Mesenchymal stem cell (in vitro differentiated cells and primary cell): ENCODE measurements at regions not wholly inside any gene's neighbourhood (a gene's known extent, or its start where the extent isn't known, plus 50 kb on each side); places are given as distances from the start of the nearest gene placed in this dataset.

ENCODE experiments used
- DNase-seq: peaks from one replicate; pipeline ENCODE4 v3.0.0-alpha.2; 2013
- H2AFZ ChIP-seq: one replicate; pipeline ENCODE4 v1.6.1; 2013; ENCODE audit warnings: low read depth, mild to moderate bottlenecking, control low read depth, inconsistent platforms, low read length, moderate library complexity
- H2AK5ac ChIP-seq: 2 replicates; pipeline ENCODE4 v1.6.1; 2013; ENCODE audit warnings: low read length, moderate library complexity, mild to moderate bottlenecking, inconsistent platforms; ENCODE audit not compliant: severe bottlenecking
- H2BK120ac ChIP-seq: one replicate; pipeline ENCODE4 v1.6.1; 2013; ENCODE audit warnings: low read depth, mild to moderate bottlenecking, inconsistent platforms, low read length, moderate library complexity
- H2BK12ac ChIP-seq, 2 experiments: one replicate each; pipeline ENCODE4 v1.6.1; 2013; ENCODE audit warnings: inconsistent platforms in 2 of 2, low read length in 2 of 2, mild to moderate bottlenecking in 2 of 2, moderate library complexity in 2 of 2, control low read depth in 1 of 2
- H2BK15ac ChIP-seq: one replicate; pipeline ENCODE4 v1.6.1; 2013; ENCODE audit warnings: mild to moderate bottlenecking, low read depth, inconsistent platforms; ENCODE audit not compliant: poor library complexity, severe bottlenecking
- H2BK5ac ChIP-seq: 2 replicates; pipeline ENCODE4 v1.6.1; 2013; ENCODE audit warnings: low read depth, mild to moderate bottlenecking, low read length, control low read depth, inconsistent platforms; ENCODE audit not compliant: poor library complexity, severe bottlenecking
- H3K14ac ChIP-seq, 2 experiments: one replicate each; pipeline ENCODE4 v1.6.1; 2013; ENCODE audit warnings: inconsistent platforms in 2 of 2, low read length in 2 of 2, control low read depth in 1 of 2, mild to moderate bottlenecking in 1 of 2, moderate library complexity in 1 of 2
- H3K18ac ChIP-seq, 2 experiments: one replicate each; pipeline ENCODE4 v1.6.1; 2013; ENCODE audit warnings: inconsistent platforms in 2 of 2, low read length in 2 of 2, control low read depth in 1 of 2, low read depth in 1 of 2, mild to moderate bottlenecking in 1 of 2
- H3K23ac ChIP-seq, 2 experiments: one replicate each; pipeline ENCODE4 v1.6.1; 2013; ENCODE audit warnings: inconsistent platforms in 2 of 2, low read length in 2 of 2, mild to moderate bottlenecking in 2 of 2, moderate library complexity in 2 of 2, control low read depth in 1 of 2
- H3K27ac ChIP-seq: 2 replicates; pipeline ENCODE4 v1.5.1; 2013; ENCODE audit warnings: mild to moderate bottlenecking, moderate library complexity, low read length, control low read depth, inconsistent platforms; ENCODE audit not compliant: poor library complexity, severe bottlenecking
- H3K27me3 ChIP-seq, 2 experiments: 2 replicates each; pipeline versions ENCODE4 v1.6.1 to v1.7.0; 2013; ENCODE audit warnings: low read length in 2 of 2, mild to moderate bottlenecking in 2 of 2, moderate library complexity in 2 of 2, control low read depth in 1 of 2, inconsistent platforms in 1 of 2; ENCODE audit not compliant: control insufficient read depth in 1 of 2, insufficient read depth in 1 of 2
- H3K36me3 ChIP-seq, 2 experiments: 2 replicates each; pipeline versions ENCODE4 v1.6.1 to v1.7.0; 2013; ENCODE audit warnings: low read length in 2 of 2, control low read depth in 1 of 2, inconsistent platforms in 1 of 2, low read depth in 1 of 2, mild to moderate bottlenecking in 1 of 2; ENCODE audit not compliant: insufficient read depth in 2 of 2, control insufficient read depth in 1 of 2
- H3K4ac ChIP-seq, 2 experiments: one replicate each; pipeline ENCODE4 v1.6.1; 2013; ENCODE audit warnings: inconsistent platforms in 2 of 2, low read length in 2 of 2, mild to moderate bottlenecking in 2 of 2, moderate library complexity in 2 of 2, control low read depth in 1 of 2, low read depth in 1 of 2
- H3K4me1 ChIP-seq: 2 replicates; pipeline ENCODE4 v1.6.1; 2013; ENCODE audit warnings: low read depth, low read length, control low read depth; ENCODE audit not compliant: control insufficient read depth, insufficient read depth
- H3K4me2 ChIP-seq: 2 replicates; pipeline ENCODE4 v1.6.1; 2013; ENCODE audit warnings: low read length, mild to moderate bottlenecking, inconsistent platforms; ENCODE audit not compliant: poor library complexity, severe bottlenecking
- H3K4me3 ChIP-seq, 2 experiments: 2 replicates each; pipeline versions ENCODE4 v1.5.1 to v1.7.0; 2013; ENCODE audit warnings: low read length in 2 of 2, mild to moderate bottlenecking in 2 of 2, control low read depth in 1 of 2, low read depth in 1 of 2; ENCODE audit not compliant: insufficient read depth in 1 of 2
- H3K79me1 ChIP-seq: replicated peaks from 2 replicates; pipeline ENCODE4 v1.6.1; 2013; ENCODE audit warnings: mild to moderate bottlenecking, control low read depth, low read length, inconsistent platforms; ENCODE audit not compliant: poor library complexity, severe bottlenecking
- H3K9ac ChIP-seq: 2 replicates; pipeline ENCODE4 v1.7.0; 2013; ENCODE audit warnings: mild to moderate bottlenecking, low read length, moderate library complexity
- H3K9me3 ChIP-seq: 2 replicates; pipeline ENCODE4 v1.7.0; 2013; ENCODE audit warnings: mild to moderate bottlenecking, low read length; ENCODE audit not compliant: control insufficient read depth
- H4K8ac ChIP-seq: one replicate; pipeline ENCODE4 v1.6.1; 2013; ENCODE audit warnings: inconsistent platforms, mild to moderate bottlenecking, low read length, moderate library complexity
- H4K91ac ChIP-seq: one replicate; pipeline ENCODE4 v1.6.1; 2013; ENCODE audit warnings: mild to moderate bottlenecking, low read length, inconsistent platforms
- WGBS: methylation state at CpG from one replicate; pipeline ENCODE4 v1.1.7; 2013; ENCODE audit warnings: mixed read lengths; 5-methylcytosine and 5-hydroxymethylcytosine counted together

- peak overlapping the region in 1 of 2 experiments; percentile 83 for H2BK12ac ChIP-seq
- peak overlapping the region; percentile 71 for H2AK5ac ChIP-seq
- H3K4me3 ChIP-seq: no peak overlapping the region
- H3K9ac ChIP-seq: no peak overlapping the region
- H2AFZ ChIP-seq: no peak overlapping the region
- H3K14ac ChIP-seq: no peak overlapping the region
- peak overlapping the region in 1 of 2 experiments; percentile 56 for H3K18ac ChIP-seq
- no peaks in the 10 kb centered on the region for H3K9me3 ChIP-seq
- H3K23ac ChIP-seq: no peak overlapping the region
- H2BK15ac ChIP-seq: no peak overlapping the region
- H3K27ac ChIP-seq: no peak overlapping the region
- no peak overlapping the region for H4K91ac ChIP-seq
- no peak for DNase-seq
- H3K36me3 ChIP-seq: no peaks in the 10 kb centered on the region
- H3K27me3 ChIP-seq: no peaks in the 10 kb centered on the region
- no peaks in the 10 kb centered on the region for H3K79me1 ChIP-seq
- H4K8ac ChIP-seq: no peak overlapping the region
- WGBS: 97% methylated on average over 1 of the region's 1 CpG
- no peak overlapping the region for H2BK5ac ChIP-seq
- no peak overlapping the region for H3K4ac ChIP-seq
- no peak overlapping the region for H3K4me2 ChIP-seq
- H3K4me1 ChIP-seq: peaks cover 3% of the 10 kb centered on the region
- no peak overlapping the region for H2BK120ac ChIP-seq
Measured at GRCh38 chr2:149740490-149740889, 152.9 kb upstream of the MMADHC start.

- H3K4me3 ChIP-seq: no peak overlapping the region
- H4K91ac ChIP-seq: no peak overlapping the region
- DNase-seq: no peak
- no peak overlapping the region for H2BK15ac ChIP-seq
- no peaks in the 10 kb centered on the region for H3K79me1 ChIP-seq
- H2AFZ ChIP-seq: no peak overlapping the region
- H3K27me3 ChIP-seq: no peaks in the 10 kb centered on the region
- no peak overlapping the region for H3K14ac ChIP-seq
- H2BK5ac ChIP-seq: no peak overlapping the region
- no peak overlapping the region for H4K8ac ChIP-seq
- H2AK5ac ChIP-seq: no peak overlapping the region
- H3K27ac ChIP-seq: no peak overlapping the region
- no peak overlapping the region for H2BK12ac ChIP-seq
- H3K4me2 ChIP-seq: no peak overlapping the region
- no peak overlapping the region for H3K23ac ChIP-seq
- no peaks in the 10 kb centered on the region for H3K9me3 ChIP-seq
- WGBS: 90% methylated on average over 4 of the region's 4 CpGs
- H2BK120ac ChIP-seq: no peak overlapping the region
- H3K9ac ChIP-seq: no peak overlapping the region
- no peak overlapping the region for H3K4ac ChIP-seq
- H3K36me3 ChIP-seq: no peaks in the 10 kb centered on the region
- no peak overlapping the region for H3K18ac ChIP-seq
- H3K4me1 ChIP-seq: peaks cover 3% of the 10 kb centered on the region
Measured at GRCh38 chr2:149739883-149740265, 152.3 kb upstream of the MMADHC start.

- Histone ChIP-seq H2BK120ac (no peak overlapping the region), H3K4me3 (no peak overlapping the region), H3K9ac (no peak overlapping the region), H3K9me3 (no peaks in the 10 kb centered on the region), H2BK5ac (no peak overlapping the region), H3K4me2 (no peak overlapping the region), H3K18ac (peak overlapping the region in 1 of 2 experiments; percentile 67), H3K36me3 (no peaks in the 10 kb centered on the region), H4K8ac (peak overlapping the region; percentile 43), H2BK15ac (no peak overlapping the region), H2AK5ac (peak overlapping the region; percentile 63), H2BK12ac (peak overlapping the region; percentile 62 to 75), H3K23ac (no peak overlapping the region), H3K4me1 (peaks cover 3% of the 10 kb centered on the region), H2AFZ (no peak overlapping the region), H3K14ac (no peak overlapping the region), H3K27ac (no peak overlapping the region), H4K91ac (no peak overlapping the region), H3K79me1 (no peaks in the 10 kb centered on the region), H3K27me3 (no peaks in the 10 kb centered on the region), H3K4ac (no peak overlapping the region)
- 90% methylated on average over 2 of the region's 6 CpGs for WGBS
- no peak for DNase-seq
Measured at GRCh38 chr2:149739171-149739882, 151.8 kb upstream of the MMADHC start.

- H3K4me3 ChIP-seq: no peak overlapping the region
- peak overlapping the region; percentile 62 to 75 for H2BK12ac ChIP-seq
- H2BK120ac ChIP-seq: no peak overlapping the region
- no peak overlapping the region for H3K9ac ChIP-seq
- H3K9me3 ChIP-seq: no peaks in the 10 kb centered on the region
- no peak overlapping the region for H4K91ac ChIP-seq
- H4K8ac ChIP-seq: peak overlapping the region; percentile 43
- H2AFZ ChIP-seq: no peak overlapping the region
- no peak overlapping the region for H3K4me2 ChIP-seq
- no peaks in the 10 kb centered on the region for H3K79me1 ChIP-seq
- no peaks in the 10 kb centered on the region for H3K27me3 ChIP-seq
- no peak overlapping the region for H3K14ac ChIP-seq
- no peaks in the 10 kb centered on the region for H3K36me3 ChIP-seq
- H3K27ac ChIP-seq: no peak overlapping the region
- no peak overlapping the region for H3K23ac ChIP-seq
- peak overlapping the region; percentile 63 for H2AK5ac ChIP-seq
- no peak overlapping the region for H2BK5ac ChIP-seq
- DNase-seq: no peak
- no peak overlapping the region for H3K18ac ChIP-seq
- 98% methylated on average over 1 of the region's 1 CpG for WGBS
- H2BK15ac ChIP-seq: no peak overlapping the region
- no peak overlapping the region for H3K4ac ChIP-seq
- H3K4me1 ChIP-seq: peaks cover 1% of the 10 kb centered on the region
Measured at GRCh38 chr2:149738767-149739166, 151.2 kb upstream of the MMADHC start.
